ENCODE measurements at regions not wholly inside any gene's neighbourhood (a gene's known extent, or its start where the extent isn't known, plus 50 kb on each side); places are given as distances from the start of the nearest gene placed in this dataset.

DNA sequence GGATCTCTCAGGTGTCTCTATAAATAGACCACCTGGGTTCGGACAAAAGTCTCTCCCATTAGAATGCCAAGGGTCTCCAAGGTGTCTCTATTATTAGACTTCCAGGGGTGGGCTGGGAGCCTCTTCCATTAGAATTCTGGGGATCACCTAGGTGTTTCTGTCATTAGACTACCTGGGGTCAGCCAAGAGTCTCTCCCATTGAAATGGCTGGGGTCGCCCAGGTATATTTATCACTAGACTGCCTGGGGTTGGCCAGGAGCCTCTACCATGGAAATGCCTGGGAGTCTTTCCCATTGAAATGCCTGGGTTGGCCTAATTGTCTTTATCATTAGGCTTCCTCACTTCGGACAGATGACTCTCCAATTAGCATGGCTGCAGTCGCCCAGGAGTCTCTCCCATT lies 1565.5 kb downstream of the UQCRFS1 start:
- intact Hi-C loops (cut with DNase I): no loop called here
- no peaks in the 10 kb centered on the region for H3K27me3 ChIP-seq
- no peak overlapping the region for H3K4me3 ChIP-seq
- no peaks in the 10 kb centered on the region for H3K36me3 ChIP-seq
- peaks cover 0 to 3% of the 10 kb centered on the region in 2 donors for H3K9me3 ChIP-seq
- TF ChIP-seq, protein P1, sequence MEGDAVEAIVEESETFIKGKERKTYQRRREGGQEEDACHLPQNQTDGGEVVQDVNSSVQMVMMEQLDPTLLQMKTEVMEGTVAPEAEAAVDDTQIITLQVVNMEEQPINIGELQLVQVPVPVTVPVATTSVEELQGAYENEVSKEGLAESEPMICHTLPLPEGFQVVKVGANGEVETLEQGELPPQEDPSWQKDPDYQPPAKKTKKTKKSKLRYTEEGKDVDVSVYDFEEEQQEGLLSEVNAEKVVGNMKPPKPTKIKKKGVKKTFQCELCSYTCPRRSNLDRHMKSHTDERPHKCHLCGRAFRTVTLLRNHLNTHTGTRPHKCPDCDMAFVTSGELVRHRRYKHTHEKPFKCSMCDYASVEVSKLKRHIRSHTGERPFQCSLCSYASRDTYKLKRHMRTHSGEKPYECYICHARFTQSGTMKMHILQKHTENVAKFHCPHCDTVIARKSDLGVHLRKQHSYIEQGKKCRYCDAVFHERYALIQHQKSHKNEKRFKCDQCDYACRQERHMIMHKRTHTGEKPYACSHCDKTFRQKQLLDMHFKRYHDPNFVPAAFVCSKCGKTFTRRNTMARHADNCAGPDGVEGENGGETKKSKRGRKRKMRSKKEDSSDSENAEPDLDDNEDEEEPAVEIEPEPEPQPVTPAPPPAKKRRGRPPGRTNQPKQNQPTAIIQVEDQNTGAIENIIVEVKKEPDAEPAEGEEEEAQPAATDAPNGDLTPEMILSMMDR (IDR thresholded peaks at IDR 0.05): no peak
- H3K27ac ChIP-seq: no peak overlapping the region
- no peaks in the 10 kb centered on the region for H3K4me1 ChIP-seq
- no peak for DNase-seq (ENCODE audit: low spot score in 2 of 2)

DNA sequence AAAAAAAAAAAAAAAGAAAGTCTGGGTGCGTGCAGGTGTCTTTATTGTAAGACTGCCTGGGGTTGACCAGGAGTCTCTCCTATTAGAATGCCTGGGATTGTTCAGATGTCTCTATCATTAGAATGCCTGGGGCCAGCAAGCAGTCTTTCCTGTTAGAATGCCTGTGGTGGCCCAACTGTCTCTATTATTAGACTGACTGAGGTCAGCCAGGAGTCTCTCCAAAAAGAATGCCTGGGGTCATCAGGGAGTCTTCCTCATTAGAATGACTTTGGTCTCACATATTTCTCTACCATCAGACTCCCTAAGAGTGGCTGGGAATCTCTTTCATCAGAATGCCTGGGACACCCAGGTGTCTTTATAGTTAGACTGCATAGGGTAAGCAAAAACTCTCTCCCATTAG lies 1577.5 kb downstream of the UQCRFS1 start:
- intact Hi-C loops (cut with DNase I): no loop called here
- Histone ChIP-seq H3K9me3 (peaks cover 6 to 11% of the 10 kb centered on the region in 2 donors), H3K27ac (no peak overlapping the region), H3K4me1 (no peaks in the 10 kb centered on the region), H3K27me3 (no peaks in the 10 kb centered on the region), H3K36me3 (no peaks in the 10 kb centered on the region), H3K4me3 (no peak overlapping the region)
- TF ChIP-seq, protein P1 (IDR thresholded peaks at IDR 0.05): no peak
- no peak for DNase-seq (ENCODE audit: low spot score in 2 of 2)

DNA sequence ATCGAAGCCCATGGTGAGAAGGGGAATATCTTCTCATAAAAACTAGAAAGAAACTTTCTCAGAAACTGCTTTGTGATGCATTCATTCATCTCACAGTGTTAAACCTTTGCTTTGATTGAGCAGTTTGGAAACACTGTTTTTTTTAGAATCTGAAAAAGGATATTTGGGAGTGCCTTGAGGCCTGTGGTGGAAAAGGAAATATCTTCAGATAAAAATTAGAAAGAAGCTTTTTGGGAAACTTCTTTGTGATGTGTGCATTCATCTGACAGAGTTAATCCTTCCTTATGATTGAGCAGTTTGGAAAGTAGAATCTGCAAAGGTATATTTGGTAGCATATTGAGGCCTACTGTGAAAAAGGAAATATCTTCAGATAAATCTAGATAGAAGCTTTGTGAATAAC lies 1594.9 kb downstream of the UQCRFS1 start:
- Histone ChIP-seq H3K4me3 (no peak overlapping the region), H3K4me1 (no peaks in the 10 kb centered on the region), H3K27ac (no peak overlapping the region), H3K27me3 (no peaks in the 10 kb centered on the region), H3K36me3 (no peaks in the 10 kb centered on the region), H3K9me3 (peaks cover 40 to 70% of the 10 kb centered on the region in 2 donors)
- intact Hi-C loops (cut with DNase I): no loop called here
- DNase-seq (ENCODE audit: low spot score in 2 of 2): no peak
- TF ChIP-seq, protein P1 (IDR thresholded peaks at IDR 0.05): no peak

DNA sequence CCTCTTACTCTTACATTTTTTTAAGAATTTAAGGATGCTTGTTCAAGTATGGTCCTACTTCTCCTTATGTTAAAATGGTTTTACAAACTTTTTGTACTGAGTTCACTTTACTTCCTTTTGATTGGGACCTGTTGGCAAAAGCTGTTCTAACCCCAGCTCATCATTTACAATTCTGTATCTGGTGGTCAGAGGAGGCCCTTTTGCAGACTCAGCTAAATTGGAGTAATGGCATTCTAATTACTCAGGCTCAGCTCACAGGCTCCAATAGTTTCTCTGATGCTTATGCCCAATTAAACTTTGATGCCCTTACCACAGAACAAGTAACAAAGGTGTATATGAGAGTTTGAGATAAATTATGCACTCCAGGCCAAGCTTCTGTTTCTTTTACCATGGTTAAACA lies 1632.0 kb downstream of the UQCRFS1 start:
- H3K27ac ChIP-seq: no peak overlapping the region
- TF ChIP-seq, protein P1 (IDR thresholded peaks at IDR 0.05): no peak
- intact Hi-C loops (cut with DNase I): no loop called here
- H3K4me3 ChIP-seq: no peak overlapping the region
- no peaks in the 10 kb centered on the region for H3K4me1 ChIP-seq
- peaks cover 0 to 26% of the 10 kb centered on the region in 2 donors for H3K9me3 ChIP-seq
- no peak for DNase-seq (ENCODE audit: low spot score in 2 of 2)
- no peaks in the 10 kb centered on the region for H3K27me3 ChIP-seq
- H3K36me3 ChIP-seq: no peaks in the 10 kb centered on the region
